GM21423 (cell line): ENCODE measurements at regions not wholly inside any gene's neighbourhood (a gene's known extent, or its start where the extent isn't known, plus 50 kb on each side); places are given as distances from the start of the nearest gene placed in this dataset.

Source experiments
- ATAC-seq: cut with Tn5 transposase; IDR thresholded peaks from one replicate; pipeline ENCODE4 v1.9.1; 2021; ENCODE audit warnings: mild to moderate bottlenecking, moderate library complexity; ENCODE audit not compliant: unreplicated experiment

- no peak for ATAC-seq
Measured at GRCh38 chr4:161237495-161237894, 926.3 kb downstream of the FSTL5 start.

GRCh38 chr4:161225327-161225726 lies 938.5 kb downstream of the FSTL5 start:
- no peak for ATAC-seq

GRCh38 chr4:161222889-161223288 lies 940.9 kb downstream of the FSTL5 start:
- no peak for ATAC-seq

GRCh38 chr4:161208564-161208963 lies 955.2 kb downstream of the FSTL5 start:
- no peak for ATAC-seq

GRCh38 chr4:161206528-161207080 lies 957.2 kb downstream of the FSTL5 start:
- no peak for ATAC-seq

- ATAC-seq, result no peak
Measured at GRCh38 chr4:161203865-161204264, 959.9 kb downstream of the FSTL5 start.

- ATAC-seq, result no peak
Measured at GRCh38 chr4:161197912-161198311, 965.9 kb downstream of the FSTL5 start.

- ATAC-seq, result no peak
Measured at GRCh38 chr4:161197474-161197873, 966.3 kb downstream of the FSTL5 start.

GRCh38 chr4:161189286-161190134 lies 974.3 kb downstream of the FSTL5 start:
- no peak for ATAC-seq

GRCh38 chr4:161188578-161188977 lies 975.2 kb downstream of the FSTL5 start:
- ATAC-seq, result no peak

GRCh38 chr4:161187569-161187968 lies 976.2 kb downstream of the FSTL5 start:
- ATAC-seq, result no peak

GRCh38 chr4:161186750-161187149 lies 977.0 kb downstream of the FSTL5 start:
- no peak for ATAC-seq

GRCh38 chr4:161186012-161186411 lies 977.8 kb downstream of the FSTL5 start:
- no peak for ATAC-seq

- no peak for ATAC-seq
Measured at GRCh38 chr4:161183729-161184128, 980.1 kb downstream of the FSTL5 start.

- no peak for ATAC-seq
Measured at GRCh38 chr4:161182913-161183312, 980.9 kb downstream of the FSTL5 start.

GRCh38 chr4:161178310-161178709 lies 985.5 kb downstream of the FSTL5 start:
- ATAC-seq, result no peak

GRCh38 chr4:161172396-161173026 lies 991.3 kb downstream of the FSTL5 start:
- ATAC-seq, result no peak

GRCh38 chr4:161167539-161167938 lies 996.3 kb downstream of the FSTL5 start:
- no peak for ATAC-seq

GRCh38 chr4:161160718-161161117 lies 1003.1 kb downstream of the FSTL5 start:
- ATAC-seq, result no peak

- ATAC-seq, result no peak
Measured at GRCh38 chr4:161148051-161148450, 1015.7 kb downstream of the FSTL5 start.

GRCh38 chr4:161143375-161143774 lies 1020.4 kb downstream of the FSTL5 start:
- no peak for ATAC-seq

- ATAC-seq, result no peak
Measured at GRCh38 chr4:161134795-161135194, 1029.0 kb downstream of the FSTL5 start.
